ENCODE measurements at regions not wholly inside any gene's neighbourhood (a gene's known extent, or its start where the extent isn't known, plus 50 kb on each side); places are given as distances from the start of the nearest gene placed in this dataset.

DNA sequence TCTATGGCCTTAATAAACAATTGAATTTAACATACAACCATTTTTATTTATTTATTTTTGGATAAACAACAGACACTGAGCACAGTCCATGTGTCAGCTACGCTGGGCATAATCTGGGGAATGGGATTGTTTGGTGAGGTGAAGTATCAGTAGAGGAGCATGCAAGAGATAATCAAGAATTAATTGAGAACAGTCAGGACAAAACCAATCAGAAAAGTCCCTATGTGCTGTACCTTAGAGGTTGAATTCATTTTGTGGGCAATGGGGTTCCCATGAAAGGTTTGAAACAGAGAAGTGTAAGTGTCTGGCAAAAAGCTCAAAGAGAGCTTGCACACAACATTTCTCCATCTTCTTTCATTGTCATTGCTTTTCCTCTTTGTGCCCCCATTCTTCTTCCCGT lies 198.2 kb downstream of the RNF144A start:
- H3K27me3 ChIP-seq, result no peaks in the 10 kb centered on the region
- H3K4me1 ChIP-seq, result no peaks in the 10 kb centered on the region
- TF ChIP-seq, protein P1, sequence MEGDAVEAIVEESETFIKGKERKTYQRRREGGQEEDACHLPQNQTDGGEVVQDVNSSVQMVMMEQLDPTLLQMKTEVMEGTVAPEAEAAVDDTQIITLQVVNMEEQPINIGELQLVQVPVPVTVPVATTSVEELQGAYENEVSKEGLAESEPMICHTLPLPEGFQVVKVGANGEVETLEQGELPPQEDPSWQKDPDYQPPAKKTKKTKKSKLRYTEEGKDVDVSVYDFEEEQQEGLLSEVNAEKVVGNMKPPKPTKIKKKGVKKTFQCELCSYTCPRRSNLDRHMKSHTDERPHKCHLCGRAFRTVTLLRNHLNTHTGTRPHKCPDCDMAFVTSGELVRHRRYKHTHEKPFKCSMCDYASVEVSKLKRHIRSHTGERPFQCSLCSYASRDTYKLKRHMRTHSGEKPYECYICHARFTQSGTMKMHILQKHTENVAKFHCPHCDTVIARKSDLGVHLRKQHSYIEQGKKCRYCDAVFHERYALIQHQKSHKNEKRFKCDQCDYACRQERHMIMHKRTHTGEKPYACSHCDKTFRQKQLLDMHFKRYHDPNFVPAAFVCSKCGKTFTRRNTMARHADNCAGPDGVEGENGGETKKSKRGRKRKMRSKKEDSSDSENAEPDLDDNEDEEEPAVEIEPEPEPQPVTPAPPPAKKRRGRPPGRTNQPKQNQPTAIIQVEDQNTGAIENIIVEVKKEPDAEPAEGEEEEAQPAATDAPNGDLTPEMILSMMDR (IDR thresholded peaks at IDR 0.05 in 4 of 5, conservative IDR thresholded peaks at IDR 0.05 in 1 of 5), result no peak
- no peak for TF ChIP-seq POLR2A (IDR thresholded peaks at IDR 0.05)
- H3K27ac ChIP-seq, result no peak overlapping the region
- ATAC-seq (no peak), DNase-seq (no peak)
- in situ Hi-C loops (cut with MboI; ENCODE audit: low sequenced_read_pairs in 4 of 4) (no loop called here), intact Hi-C loops (cut with DNase I; ENCODE audit: low total_unique reads) (no loop called here)
- H3K9me3 ChIP-seq, result no peaks in the 10 kb centered on the region
- no peaks in the 10 kb centered on the region for H3K36me3 ChIP-seq
- no peak overlapping the region for H3K4me3 ChIP-seq

DNA sequence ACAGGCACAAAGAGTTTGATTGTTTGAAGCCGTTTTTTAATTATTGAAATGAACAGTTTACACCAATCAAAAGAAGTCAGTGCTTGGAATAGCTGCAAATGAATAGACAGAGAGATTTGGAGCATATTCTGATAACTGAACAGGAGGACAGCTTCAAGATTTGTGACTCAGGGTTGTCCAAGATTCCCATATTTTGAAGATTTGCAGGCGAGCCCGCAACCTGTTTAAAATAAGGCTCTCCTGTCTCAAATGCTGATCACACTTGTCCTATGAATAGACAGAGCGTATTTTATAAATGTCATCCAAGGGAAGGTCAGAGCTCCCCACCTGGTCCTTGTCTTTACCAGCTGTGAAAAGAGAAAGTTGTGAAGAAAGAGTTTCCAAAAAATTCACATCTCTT lies 198.7 kb downstream of the RNF144A start:
- intact Hi-C loops (cut with DNase I; ENCODE audit: low total_unique reads), result no loop called here
- H3K36me3 ChIP-seq, result no peaks in the 10 kb centered on the region
- no peak overlapping the region for H3K4me3 ChIP-seq
- H3K9me3 ChIP-seq, result no peaks in the 10 kb centered on the region
- ATAC-seq (no peak), DNase-seq (no peak)
- no peak for TF ChIP-seq POLR2A (IDR thresholded peaks at IDR 0.05)
- TF ChIP-seq, protein P1 (IDR thresholded peaks at IDR 0.05 in 4 of 5, conservative IDR thresholded peaks at IDR 0.05 in 1 of 5), result no peak
- H3K4me1 ChIP-seq, result no peaks in the 10 kb centered on the region
- in situ Hi-C loops (cut with MboI; ENCODE audit: low sequenced_read_pairs in 4 of 4), result no loop called here
- H3K27me3 ChIP-seq, result no peaks in the 10 kb centered on the region
- H3K27ac ChIP-seq, result no peak overlapping the region

DNA sequence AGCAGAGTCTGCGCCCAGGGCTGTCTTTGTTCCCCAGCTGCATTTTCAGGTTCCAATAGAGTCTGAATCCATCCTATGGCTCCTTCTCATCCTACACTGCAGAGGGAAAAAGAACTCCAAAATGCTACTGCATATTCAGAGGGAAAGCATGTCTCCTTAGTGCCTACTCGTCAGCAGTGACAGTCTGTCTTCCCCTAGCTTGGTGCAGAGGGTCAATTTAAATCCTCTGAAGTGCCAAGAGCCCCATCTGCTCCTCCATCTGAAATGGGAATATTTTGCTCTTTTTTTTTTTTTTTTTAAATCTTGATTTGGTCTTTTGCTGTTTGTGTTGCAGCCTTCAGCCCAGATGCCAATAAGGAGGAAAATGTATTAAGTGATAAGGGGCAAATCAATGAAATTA lies 199.3 kb downstream of the RNF144A start:
- no peaks in the 10 kb centered on the region for H3K36me3 ChIP-seq
- no peaks in the 10 kb centered on the region for H3K27me3 ChIP-seq
- in situ Hi-C loops (cut with MboI; ENCODE audit: low sequenced_read_pairs in 4 of 4) (no loop called here), intact Hi-C loops (cut with DNase I; ENCODE audit: low total_unique reads) (no loop called here)
- ATAC-seq (no peak), DNase-seq (no peak)
- TF ChIP-seq POLR2A (IDR thresholded peaks at IDR 0.05), result no peak
- TF ChIP-seq, protein P1 (IDR thresholded peaks at IDR 0.05 in 4 of 5, conservative IDR thresholded peaks at IDR 0.05 in 1 of 5), result no peak
- H3K4me1 ChIP-seq, result no peaks in the 10 kb centered on the region
- no peak overlapping the region for H3K4me3 ChIP-seq
- no peaks in the 10 kb centered on the region for H3K9me3 ChIP-seq
- H3K27ac ChIP-seq, result no peak overlapping the region

DNA sequence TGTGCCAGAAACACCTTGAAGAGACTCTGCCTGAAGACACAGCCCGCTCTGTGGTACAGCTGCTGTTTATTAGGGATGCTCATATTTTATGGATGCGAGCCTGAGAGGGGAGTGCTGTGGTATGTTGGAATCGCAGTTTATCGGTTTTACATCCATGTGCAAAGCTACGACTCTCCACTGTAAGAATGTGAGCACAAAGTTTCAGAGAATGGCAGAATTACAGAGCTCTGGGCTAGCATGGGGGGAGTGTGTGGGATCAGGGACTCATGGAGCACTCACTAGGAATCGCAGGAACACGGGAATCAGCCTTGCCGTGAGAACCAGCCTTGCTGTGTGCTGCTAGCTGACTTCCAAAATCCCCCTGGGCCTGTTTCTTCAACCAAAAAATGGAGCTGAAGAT lies 199.9 kb downstream of the RNF144A start:
- H3K4me1 ChIP-seq, result no peaks in the 10 kb centered on the region
- no peak for ATAC-seq
- in situ Hi-C loops (cut with MboI; ENCODE audit: low sequenced_read_pairs in 4 of 4), result no loop called here
- no peak overlapping the region for H3K4me3 ChIP-seq
- TF ChIP-seq POLR2A (IDR thresholded peaks at IDR 0.05), result no peak
- TF ChIP-seq, protein P1 (IDR thresholded peaks at IDR 0.05 in 4 of 5, conservative IDR thresholded peaks at IDR 0.05 in 1 of 5), result no peak
- DNase-seq, result no peak
- intact Hi-C loops (cut with DNase I; ENCODE audit: low total_unique reads), result no loop called here
- H3K36me3 ChIP-seq, result no peaks in the 10 kb centered on the region
- no peak overlapping the region for H3K27ac ChIP-seq
- H3K27me3 ChIP-seq, result no peaks in the 10 kb centered on the region
- H3K9me3 ChIP-seq, result no peaks in the 10 kb centered on the region

DNA sequence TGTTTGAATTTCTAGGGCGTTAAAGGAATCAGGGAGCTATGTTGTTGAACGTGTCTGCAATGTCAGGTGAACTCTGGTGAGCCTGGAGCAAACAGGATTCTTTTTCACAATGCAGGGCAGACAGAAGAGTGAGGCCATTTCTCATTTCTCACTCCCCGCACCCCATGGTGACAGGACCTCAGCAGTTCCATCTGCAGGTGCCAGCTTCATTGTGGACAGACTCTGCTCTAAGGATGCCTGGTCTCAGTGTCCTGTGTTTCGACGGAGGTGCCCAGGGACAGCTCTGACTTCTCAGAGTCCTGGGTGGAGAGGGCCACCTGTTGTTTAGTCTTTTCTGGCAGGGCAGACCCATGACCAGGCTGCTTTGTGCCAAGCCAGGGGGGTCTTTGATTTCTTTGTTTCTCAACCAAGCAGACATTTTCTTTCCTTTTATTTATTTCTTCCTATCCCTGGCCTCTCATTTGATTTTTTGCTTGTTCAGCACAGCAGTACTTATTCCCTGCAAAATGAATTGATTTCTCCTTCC lies 201.5 kb downstream of the RNF144A start:
- Histone ChIP-seq H3K4me1 (no peaks in the 10 kb centered on the region), H3K9me3 (no peaks in the 10 kb centered on the region), H3K4me3 (no peak overlapping the region), H3K27me3 (no peaks in the 10 kb centered on the region), H3K36me3 (no peaks in the 10 kb centered on the region), H3K27ac (no peak overlapping the region)
- TF ChIP-seq POLR2A (IDR thresholded peaks at IDR 0.05), result no peak
- TF ChIP-seq, protein P1 (IDR thresholded peaks at IDR 0.05 in 4 of 5, conservative IDR thresholded peaks at IDR 0.05 in 1 of 5), result no peak
- DNase-seq (no peak), ATAC-seq (no peak)
- in situ Hi-C loops (cut with MboI; ENCODE audit: low sequenced_read_pairs in 4 of 4), result no loop called here
- intact Hi-C loops (cut with DNase I; ENCODE audit: low total_unique reads), result no loop called here
